ENCODE measurements at regions not wholly inside any gene's neighbourhood (a gene's known extent, or its start where the extent isn't known, plus 50 kb on each side); places are given as distances from the start of the nearest gene placed in this dataset.
"Not testable (repeated sequence)": the region's sequence is repeated elsewhere in the genome, so short reads cannot be mapped to it uniquely, and the experiment has no call there.

DNA sequence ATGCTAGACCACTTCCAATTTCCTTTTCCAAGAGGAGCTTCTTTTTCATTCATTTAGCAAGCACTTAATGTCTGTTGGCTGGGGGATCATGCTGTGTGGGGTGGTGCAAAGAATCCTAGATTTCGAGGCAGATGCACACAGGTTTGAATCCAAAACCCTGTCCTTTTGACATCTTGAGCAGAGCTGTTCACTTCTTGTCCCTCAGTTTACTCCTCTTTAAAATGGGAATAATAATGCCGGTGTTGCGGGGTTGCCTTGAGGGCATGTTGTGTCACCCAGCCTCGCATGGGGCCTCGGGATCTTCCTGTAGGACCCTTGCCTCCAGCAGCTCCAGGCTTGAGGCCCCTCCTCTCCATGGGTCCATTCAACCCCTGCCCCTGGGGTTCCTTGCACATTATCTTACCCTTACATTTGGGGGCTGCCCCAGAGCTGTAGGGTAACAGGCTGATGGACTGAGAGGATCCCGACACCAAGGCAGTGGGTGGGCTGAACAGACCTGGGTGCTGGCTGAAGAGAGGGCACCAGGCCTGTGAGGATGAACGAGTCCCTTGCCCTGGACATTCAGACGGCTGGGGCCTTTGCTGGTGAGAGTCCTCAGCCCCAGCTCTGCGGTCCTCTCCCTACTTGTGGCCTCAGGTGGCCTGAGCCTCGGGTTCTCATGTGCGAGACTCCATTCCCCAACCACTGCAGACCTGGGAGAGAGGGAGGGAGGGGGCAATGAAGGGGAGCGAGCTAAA, 145.8 kb downstream of the BARX1 start:
- no peak for DNase-seq

DNA sequence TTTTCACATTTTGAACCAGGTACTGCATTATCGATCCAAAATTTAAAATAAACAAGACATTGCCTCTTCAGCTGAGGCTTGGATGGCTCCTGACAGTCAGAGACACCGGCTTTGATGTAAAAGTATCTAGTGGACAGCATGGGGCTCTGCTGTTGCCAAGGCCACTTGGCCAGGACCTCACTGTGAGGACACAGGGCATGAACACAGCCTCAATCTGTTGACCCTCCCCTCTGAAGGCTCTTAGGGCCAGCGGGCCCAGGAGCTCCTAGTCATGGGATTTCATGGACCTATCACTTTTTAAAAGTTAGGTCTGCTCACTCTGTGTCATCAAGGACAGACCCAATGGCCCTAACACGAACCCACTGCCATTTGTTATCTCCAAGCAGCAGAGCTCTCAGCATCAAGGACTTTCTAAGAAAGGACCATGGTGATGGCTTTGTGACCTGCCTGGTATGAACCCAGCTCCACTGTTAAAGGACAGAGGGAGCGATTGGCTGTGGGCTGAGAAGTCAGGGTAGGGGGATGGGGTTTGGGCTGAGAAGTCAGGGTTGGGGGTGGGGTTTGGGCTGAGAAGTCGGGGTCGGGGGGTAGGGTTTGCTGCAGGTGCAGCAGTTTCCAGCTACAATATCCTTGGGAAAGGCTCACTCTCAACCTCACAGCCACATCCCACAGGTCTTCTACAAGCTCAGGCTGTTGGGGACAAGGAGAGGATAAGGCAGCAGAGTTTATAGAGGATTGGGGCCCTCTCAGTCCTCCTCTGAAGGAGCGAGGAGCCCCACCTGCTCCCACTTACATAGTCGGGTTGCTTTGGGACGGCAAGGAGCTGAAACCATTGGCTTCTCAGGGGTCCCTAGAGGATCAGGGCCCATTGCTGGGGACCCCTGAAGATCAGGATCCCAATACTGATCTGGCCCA, 146.8 kb downstream of the BARX1 start:
- no peak for DNase-seq

DNA sequence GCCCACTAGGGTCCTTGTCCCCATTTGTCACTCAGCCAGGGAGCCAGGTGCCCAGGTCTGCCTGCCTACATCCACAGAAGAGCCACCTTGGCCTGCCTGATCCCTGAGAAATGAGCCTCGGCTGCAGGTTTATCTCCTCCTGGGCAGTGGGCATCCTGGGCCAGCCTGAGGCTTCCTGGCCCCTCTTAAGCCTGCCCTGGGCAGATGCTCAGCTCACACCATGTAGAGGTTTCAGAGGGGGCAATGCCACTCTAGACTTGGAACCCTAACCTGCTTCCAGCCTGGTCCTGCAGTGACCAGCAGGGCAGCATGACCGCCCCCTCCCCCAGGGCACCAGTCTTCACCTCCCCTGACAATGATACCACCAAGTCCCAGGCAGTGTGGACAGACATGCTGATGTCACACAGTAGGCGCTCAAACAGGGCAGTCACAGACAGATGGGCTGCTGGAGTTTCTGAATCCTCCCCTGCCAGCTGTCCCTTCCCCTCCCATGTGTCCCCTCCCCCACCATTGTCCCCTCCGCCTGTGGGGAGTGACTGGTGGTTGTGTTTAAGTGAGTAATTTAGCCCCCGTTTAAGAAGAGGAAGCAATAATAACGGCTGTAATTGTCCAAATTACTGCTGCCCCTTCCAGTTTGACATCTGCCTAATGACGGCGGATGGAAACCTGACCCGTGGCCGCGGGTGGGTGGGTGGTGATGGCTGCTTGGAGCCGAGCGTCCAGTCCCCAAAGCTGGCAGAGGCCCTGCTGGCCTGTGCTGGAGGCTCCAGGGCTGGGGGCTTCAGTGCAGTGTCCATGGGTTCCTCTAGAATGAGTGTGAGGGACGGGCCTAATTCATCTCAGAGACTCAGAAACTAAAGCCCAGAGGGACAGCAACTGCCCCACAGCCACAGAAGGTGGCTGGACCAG, 147.7 kb downstream of the BARX1 start:
- no peak for DNase-seq

DNA sequence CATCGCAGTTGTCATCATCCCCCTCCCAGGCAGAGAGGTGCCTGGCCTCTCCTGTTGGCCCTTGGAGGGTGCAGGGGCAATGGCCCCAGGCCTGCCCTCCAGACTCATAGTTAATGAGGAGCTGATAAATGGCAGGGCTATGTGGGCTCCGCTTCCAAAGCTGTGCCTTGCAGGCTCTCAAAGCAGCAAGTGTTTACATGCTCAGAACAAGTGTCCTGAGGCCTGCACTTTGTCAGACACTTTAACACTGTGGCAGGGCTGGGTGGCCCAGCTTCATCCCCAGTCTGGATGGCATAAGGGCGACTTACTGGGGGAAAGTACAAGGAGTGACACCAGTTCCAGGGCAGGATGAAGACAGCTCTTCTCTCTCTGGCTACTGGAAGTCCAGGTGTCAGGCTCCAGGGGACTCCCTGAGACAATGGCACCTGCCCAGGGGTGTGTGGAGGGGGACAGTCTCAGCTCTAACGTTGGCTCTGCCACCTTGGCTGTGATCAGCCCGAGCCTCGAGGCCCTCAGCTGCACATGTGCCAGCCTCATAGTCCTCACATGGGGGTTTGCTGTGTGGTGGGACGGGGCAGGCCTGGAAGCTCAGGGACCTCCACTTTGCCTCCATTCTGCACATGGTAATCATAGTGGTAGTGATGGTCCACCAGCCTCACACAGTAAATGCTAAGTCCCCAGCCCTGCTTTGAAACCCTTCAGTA, 153.4 kb downstream of the BARX1 start:
- DNase-seq: no peak

DNA sequence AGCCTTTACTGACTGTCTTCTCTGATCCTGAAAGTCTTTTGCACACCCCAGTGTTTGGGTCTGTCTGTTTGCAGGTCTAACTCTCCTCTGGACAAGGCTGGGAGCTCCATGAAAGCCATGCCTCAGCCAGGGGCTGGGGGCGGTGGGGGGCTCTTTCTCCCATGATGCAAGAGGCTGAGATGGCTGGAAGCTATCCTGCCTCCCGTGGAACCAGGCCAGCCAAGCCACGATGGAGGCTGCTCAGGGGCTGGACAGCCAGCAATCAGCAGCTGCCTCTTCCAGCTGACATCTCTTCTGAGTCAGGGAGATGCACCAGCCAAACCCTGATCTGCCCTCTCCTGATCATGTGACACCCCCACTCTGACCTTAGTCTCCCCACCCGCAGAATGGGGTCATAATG, 154.0 kb downstream of the BARX1 start:
- DNase-seq: no peak

DNA sequence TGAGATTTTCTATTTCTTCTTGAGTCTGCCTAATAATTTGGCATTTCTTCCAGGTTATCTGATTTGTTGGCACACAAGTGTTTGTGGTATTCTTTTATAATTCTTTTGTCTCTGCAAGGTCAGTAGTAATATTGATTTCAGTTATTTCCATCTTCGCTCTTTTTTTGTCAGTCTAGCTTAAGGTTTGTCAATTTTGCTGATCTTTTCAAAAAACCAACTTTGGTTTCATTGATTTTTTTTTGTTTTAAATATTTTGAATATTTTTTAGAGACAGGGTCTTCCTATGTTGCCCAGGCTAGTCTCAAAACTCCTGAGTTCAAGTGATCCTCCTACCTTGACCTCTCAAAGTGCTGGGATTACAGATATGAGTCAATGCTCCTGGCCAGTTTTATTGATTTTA, 162.8 kb downstream of the BARX1 start:
- DNase-seq: no peak

DNA sequence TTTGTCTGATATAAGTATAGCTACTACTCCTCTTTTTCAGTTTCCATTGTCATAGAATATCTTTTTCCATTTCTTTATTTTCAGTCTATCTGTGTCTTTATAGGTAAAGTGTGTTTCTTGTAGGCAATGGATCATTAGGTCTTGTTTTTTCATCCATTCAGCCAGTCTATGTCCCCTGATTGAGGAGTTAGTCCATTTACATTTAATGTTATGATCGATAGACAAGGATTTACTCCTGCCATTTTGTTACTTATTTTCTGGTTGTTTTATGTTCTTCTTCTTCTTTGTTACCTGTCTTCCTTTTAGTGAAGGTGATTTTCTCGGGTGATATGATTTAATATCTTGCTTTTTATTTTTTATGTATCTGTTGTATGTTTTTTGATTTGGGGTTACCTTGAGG, 169.0 kb downstream of the BARX1 start:
- DNase-seq: no peak

DNA sequence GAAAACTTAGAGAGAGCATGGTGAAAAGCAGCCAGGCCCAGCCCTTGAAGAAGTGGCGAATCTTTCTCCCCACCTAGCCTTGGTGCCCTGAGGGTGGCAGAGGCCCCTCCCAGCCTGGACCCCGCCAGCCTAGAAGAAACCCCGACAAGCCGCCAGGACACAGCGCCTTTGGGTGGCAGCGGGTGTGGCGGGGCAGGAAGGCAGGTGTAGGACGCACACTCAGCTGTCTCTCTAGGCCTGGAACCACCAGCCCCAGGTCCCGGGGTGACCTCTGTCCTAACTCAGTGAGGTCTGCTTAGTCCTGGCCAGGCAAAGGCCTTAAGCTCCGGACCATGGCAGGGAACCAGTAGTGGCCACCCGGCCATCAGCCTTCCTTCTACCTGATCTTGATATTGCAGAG, 178.3 kb downstream of the BARX1 start:
- no peak for DNase-seq

DNA sequence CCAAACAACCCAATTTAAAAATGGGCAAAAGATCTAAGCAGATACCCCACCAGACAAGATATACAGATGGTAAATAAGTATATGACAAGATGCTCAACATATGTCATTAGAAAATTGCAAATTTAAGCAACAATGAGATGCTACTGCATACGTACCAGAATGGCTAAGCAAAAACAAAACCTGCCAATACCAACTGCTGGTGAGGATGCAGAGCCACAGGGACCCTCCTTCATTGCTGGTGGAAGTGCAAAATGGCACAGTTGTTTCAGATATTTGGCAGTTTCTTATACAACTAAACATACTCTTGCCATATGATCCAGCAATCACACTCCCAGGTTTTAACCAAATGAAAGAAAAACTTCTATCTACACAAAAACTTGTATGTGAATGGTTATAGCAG, 178.9 kb downstream of the BARX1 start:
- no peak for DNase-seq

DNA sequence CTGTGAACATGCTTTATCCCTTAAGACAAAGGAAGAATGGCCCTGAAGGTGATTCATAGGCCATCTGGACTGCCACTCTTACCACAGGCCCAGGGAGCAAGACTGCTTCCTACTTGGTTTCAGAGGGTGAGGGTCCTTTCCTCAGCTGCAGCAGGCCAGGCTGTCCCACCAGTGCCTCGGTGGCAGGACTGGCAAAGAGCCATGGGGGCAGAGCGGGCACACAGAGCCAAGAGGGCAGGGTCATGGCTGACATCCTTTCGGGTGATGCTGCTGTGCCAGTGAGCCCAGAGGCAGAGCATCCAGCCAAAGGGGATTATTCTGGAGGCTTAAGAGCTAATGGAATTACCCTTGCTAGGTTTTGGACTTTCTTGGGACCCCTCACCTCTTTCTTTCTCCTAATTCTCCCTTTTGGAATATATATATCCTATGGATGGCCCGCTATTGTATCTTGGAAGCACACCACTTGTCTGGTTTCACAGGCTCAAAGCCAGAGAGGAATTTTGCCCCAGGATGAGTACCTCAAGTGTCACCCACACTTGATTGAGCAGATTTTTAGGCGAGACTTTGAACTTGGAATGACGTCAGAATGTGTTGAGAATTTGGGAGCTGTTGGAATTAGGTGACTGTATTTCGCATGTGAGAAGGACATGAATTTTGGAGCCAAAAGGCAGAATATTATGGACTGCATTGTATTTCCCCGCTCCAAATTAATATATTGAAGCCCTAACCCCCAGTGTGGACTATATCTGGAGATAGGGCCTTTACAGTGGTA, 180.6 kb downstream of the BARX1 start:
- DNase-seq: no peak

DNA sequence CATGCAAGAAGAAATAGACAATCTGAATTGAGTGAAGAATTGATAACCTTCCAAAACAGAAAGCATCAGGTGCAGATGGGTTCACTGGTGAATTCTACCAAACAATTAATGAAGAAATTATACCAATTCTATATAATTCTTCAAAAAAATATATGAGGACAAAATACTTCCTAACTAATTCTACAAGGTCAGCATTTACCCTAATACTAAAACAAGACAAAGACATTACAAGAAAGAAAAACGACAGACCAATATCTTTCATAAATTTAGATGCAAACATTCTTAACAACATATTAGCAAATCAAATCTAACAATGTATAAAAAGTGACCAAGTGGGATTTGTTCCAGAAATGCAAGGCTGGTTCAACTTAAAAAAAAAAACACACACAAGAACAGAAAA, 183.9 kb downstream of the BARX1 start:
- no peak for DNase-seq

DNA sequence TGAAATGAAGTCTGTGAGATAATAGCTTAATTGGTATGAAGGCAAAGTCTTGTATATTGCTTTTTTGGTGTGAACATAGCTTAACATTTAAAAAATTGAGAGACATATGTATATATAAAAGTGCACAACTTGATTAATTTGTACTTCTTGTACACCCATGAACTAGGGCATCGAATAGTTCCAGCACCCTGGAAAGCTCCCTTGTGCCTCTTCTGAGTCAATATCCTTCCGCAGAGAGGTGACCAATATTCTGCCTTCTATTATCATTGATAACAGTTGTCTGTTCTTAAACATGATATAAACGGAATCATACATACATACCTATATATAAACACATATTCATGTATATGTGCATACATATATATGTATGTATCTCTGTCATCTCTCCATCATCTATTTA, 185.4 kb downstream of the PHF2 start:
- no peak for DNase-seq

DNA sequence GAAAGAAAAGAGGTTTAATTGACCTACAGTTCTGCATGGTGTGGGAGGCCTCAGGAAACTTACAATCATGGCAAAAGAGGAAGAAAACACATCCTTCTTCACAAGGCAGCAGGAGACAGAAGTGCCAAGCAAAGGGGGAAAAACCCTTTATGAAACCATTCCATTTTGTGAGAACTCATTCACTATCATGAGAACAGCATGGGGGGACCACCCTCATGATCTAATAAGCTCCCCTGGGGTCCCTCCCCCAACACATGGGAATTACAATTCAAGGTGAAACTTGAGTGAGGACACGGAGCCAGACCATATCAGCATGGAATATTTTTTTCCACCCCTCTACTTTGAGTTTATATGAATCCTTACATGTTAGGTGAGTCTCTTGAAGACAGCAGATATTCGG, 173.7 kb downstream of the PHF2 start:
- DNase-seq: no peak

DNA sequence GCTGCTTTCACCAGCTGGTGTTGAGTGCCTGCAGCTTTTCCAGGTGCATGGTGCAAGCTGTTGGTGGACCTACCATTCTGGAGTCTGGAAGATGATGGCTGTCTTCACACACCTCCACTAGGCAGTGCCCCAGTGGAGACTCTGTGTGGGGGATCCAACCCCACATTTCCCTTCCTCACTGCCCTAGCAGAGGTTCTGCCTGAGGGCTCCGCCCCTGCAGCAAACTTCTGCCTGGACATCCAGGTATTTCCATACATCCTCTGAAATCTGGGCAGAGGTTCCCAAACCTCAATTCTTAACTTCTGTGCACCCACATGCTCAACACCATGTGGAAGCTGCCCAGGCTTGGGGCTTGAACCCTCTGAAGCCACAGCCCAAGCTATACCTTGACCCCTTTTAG, 172.4 kb downstream of the PHF2 start:
- not testable (repeated sequence) for DNase-seq

DNA sequence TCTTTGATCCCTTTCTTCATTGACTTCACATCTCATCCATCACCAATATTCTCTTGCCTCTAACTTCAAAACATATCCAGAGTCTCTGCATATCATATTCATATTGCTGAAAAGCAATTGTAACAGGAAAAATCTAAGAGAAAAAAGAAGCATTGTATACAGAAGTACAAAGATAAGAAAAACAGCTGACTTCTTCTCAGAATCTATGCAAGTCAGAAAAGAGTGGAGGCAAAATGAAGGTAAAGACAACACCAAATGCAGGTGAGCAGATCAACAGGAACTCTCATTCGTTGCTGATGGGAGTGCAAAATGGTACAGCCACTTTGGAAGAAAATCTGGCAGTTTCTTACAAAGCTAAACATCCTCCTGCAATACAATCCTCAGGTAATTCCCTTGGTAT, 155.6 kb downstream of the PHF2 start:
- DNase-seq: no peak

DNA sequence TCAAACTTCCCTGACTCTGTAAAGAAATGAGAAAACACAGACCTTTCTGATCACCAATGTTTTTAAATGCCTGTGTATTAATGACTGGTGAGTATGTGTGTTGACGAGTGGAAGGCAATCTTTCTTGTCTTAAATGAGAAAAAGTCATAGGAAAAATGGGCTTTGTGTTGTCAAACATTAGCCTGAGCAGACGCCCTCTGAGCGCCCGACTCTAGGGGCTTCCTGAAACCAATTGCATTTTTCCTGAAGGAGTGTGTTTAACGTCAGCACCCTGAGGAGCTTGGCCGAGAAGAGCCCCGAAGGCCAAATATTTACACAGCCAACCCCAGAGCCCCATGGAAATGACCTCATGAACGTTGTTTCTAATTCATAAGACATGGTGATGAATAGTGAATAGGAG, 154.3 kb downstream of the PHF2 start:
- DNase-seq: no peak

DNA sequence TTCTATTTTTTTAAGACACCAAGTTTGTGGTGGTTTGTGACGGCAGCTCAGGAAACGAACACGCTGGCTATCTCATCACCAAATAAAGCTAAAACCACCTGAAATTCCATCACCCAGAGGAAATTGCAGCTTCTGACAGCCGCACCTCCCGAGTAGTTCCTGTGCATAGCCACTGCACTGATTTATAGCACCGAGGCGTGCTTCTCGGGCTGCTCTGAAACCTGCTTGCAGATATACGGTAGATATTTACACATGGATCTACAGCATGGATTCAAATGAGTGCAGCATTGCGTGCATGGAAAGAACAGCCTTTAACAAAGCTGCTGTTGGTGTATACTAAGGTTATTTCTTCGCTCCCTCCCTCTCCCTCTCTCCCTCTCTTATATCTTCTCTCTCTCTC, 153.8 kb downstream of the PHF2 start:
- no peak for DNase-seq
